SIG-M5 treated with dmso at 0.1 percent for 504 hours (cell line): ENCODE measurements at regions not wholly inside any gene's neighbourhood (a gene's known extent, or its start where the extent isn't known, plus 50 kb on each side); places are given as distances from the start of the nearest gene placed in this dataset.
A peak's percentile ranks its signal among the peaks of the same experiment; 100 is the strongest.
"Not testable (repeated sequence)": the region's sequence is repeated elsewhere in the genome, so short reads cannot be mapped to it uniquely, and the experiment has no call there.

Source experiments
- DNase-seq: peaks from one replicate; lab custom pipeline; 2025; ENCODE audit not compliant: unreplicated experiment; lab: John Stamatoyannopoulos, UW

GRCh38 chr5:41995193-41995592, 70.1 kb downstream of the FBXO4 start:
- DNase-seq: no peak

- DNase-seq: no peak
These were observed 76.6 kb downstream of the FBXO4 start for GRCh38 chr5:42001673-42002072.

GRCh38 chr5:42003852-42004251, 78.8 kb downstream of the FBXO4 start:
- not testable (repeated sequence) for DNase-seq

GRCh38 chr5:42005561-42006153, 80.6 kb downstream of the FBXO4 start:
- DNase-seq: peak; percentile 30

- DNase-seq: no peak
These were observed 88.5 kb downstream of the FBXO4 start for GRCh38 chr5:42013561-42013960.

GRCh38 chr5:42015254-42015653, 90.2 kb downstream of the FBXO4 start:
- DNase-seq: no peak

- DNase-seq: no peak
These were observed 90.6 kb downstream of the FBXO4 start for GRCh38 chr5:42015681-42016080.

GRCh38 chr5:42020788-42021530, 95.9 kb downstream of the FBXO4 start:
- no peak for DNase-seq

- DNase-seq: no peak
These were observed 96.8 kb downstream of the FBXO4 start for GRCh38 chr5:42021923-42022322.

- DNase-seq: no peak
These were observed 97.4 kb downstream of the FBXO4 start for GRCh38 chr5:42022383-42022972.

GRCh38 chr5:42026446-42026845, 101.4 kb downstream of the FBXO4 start:
- no peak for DNase-seq

- no peak for DNase-seq
These were observed 107.1 kb downstream of the FBXO4 start for GRCh38 chr5:42032137-42032536.

GRCh38 chr5:42035526-42035925, 110.4 kb downstream of the FBXO4 start:
- no peak for DNase-seq

- DNase-seq: no peak
These were observed 111.3 kb downstream of the FBXO4 start for GRCh38 chr5:42036379-42036778.

GRCh38 chr5:42037379-42037932, 112.4 kb downstream of the FBXO4 start:
- DNase-seq: no peak

- DNase-seq: no peak
These were observed 118.3 kb downstream of the FBXO4 start for GRCh38 chr5:42043400-42043799.

GRCh38 chr5:42057254-42057690, 132.2 kb downstream of the FBXO4 start:
- peak; percentile 27 for DNase-seq

- no peak for DNase-seq
These were observed 134.2 kb downstream of the FBXO4 start for GRCh38 chr5:42059291-42059690.

GRCh38 chr5:42059778-42060464, 134.8 kb downstream of the FBXO4 start:
- no peak for DNase-seq

- DNase-seq: no peak
These were observed 136.0 kb downstream of the FBXO4 start for GRCh38 chr5:42061121-42061520.

- DNase-seq: no peak
These were observed 139.7 kb downstream of the FBXO4 start for GRCh38 chr5:42064821-42065220.
